K562 (cell line): ENCODE measurements at regions not wholly inside any gene's neighbourhood (a gene's known extent, or its start where the extent isn't known, plus 50 kb on each side); places are given as distances from the start of the nearest gene placed in this dataset.

ENCODE experiments used
- ATAC-seq: fragments of 200-7000 bp; cut with Tn5 transposase; 3 replicates; pipeline ENCODE4 v1.9.1; 2020; ENCODE audit warnings: moderate library complexity
- BruUV-seq: library from RNA; stranded (reverse); fragments of 400-500 nt; replicated peaks from 2 replicates; lab custom pipeline; 2021; lab: Mats Ljungman, UMichigan
- CTCF ChIA-PET: fragments of 300-600 bp; formaldehyde crosslinking; extraction: SDS; loops from one replicate; lab custom pipeline; 2021; ENCODE audit warnings: low intra/inter-chr PET ratio; lab: Yijun Ruan, JAX
- POLR2A ChIA-PET: fragments of 300-600, 350-650 bp; sonication (Branson Sonifier 250); formaldehyde crosslinking; extraction: SDS; loops from one replicate; lab custom pipeline; 2021; ENCODE audit warnings: antibody characterized with exemption, inconsistent platforms; lab: Yijun Ruan, JAX
- DNase-seq, 4 experiments: peaks; one replicate each; pipeline versions ENCODE4 v3.0.0 to v3.0.0-alpha.2; 2011 to 2018; ENCODE audit warnings: low spot score in 3 of 4, mixed read lengths in 3 of 4; ENCODE audit errors: extremely low read depth in 1 of 4
- FAIRE-seq: peaks from 2 replicates; lab custom pipeline; 2011; peaks lifted over from hg19 to GRCh38; lab: Jason Lieb, UNC
- H2AFZ ChIP-seq: 2 replicates; pipeline ENCODE4 v1.6.0; 2011; ENCODE audit warnings: low read depth, low read length, control low read depth, inconsistent platforms
- H3K27ac ChIP-seq: fragments of 200-600 bp; 3 replicates; pipeline ENCODE4 v1.8.0; 2011; ENCODE audit warnings: low read depth, mild to moderate bottlenecking, control low read depth, inconsistent platforms, low read length, moderate library complexity, mixed read lengths; ENCODE audit errors: extremely low read depth
- H3K27me3 ChIP-seq, 2 experiments: fragments of 300-600 bp in 1 of 2; 2 replicates in 1 of 2; 3 replicates in 1 of 2; pipeline versions ENCODE4 v1.6.0 to v1.8.0; 2011; ENCODE audit warnings: inconsistent platforms in 2 of 2, low read length in 2 of 2, mild to moderate bottlenecking in 1 of 2, mixed read lengths in 1 of 2, moderate library complexity in 1 of 2; ENCODE audit not compliant: control insufficient read depth in 2 of 2, insufficient read depth in 2 of 2
- H3K36me3 ChIP-seq: fragments of 300-600 bp; 3 replicates; pipeline ENCODE4 v1.8.0; 2011; ENCODE audit warnings: mild to moderate bottlenecking, low read length, inconsistent platforms; ENCODE audit not compliant: control insufficient read depth, insufficient read depth
- H3K4me1 ChIP-seq, 2 experiments: fragments of 200-600 bp in 1 of 2; replicated peaks in 1 of 2; 2 replicates in 1 of 2; 3 replicates in 1 of 2; pipeline versions ENCODE4 v1.5.1 to v1.8.0; 2011; ENCODE audit warnings: inconsistent platforms in 2 of 2, low read length in 2 of 2, mild to moderate bottlenecking in 1 of 2, mixed read lengths in 1 of 2, moderate library complexity in 1 of 2; ENCODE audit not compliant: control insufficient read depth in 2 of 2, insufficient read depth in 2 of 2
- H3K4me2 ChIP-seq: 2 replicates; pipeline ENCODE4 v1.6.1; 2011; ENCODE audit warnings: low read length, control low read depth, inconsistent platforms, mixed read lengths; ENCODE audit not compliant: insufficient read depth
- H3K4me3 ChIP-seq: fragments of 200-600 bp; sonication (generic), shearing (Covaris generic); 2 replicates; pipeline ENCODE4 v1.5.1; 2016; ENCODE audit warnings: control low read depth, inconsistent platforms
- H3K79me2 ChIP-seq: fragments of 200-600 bp; 3 replicates; pipeline ENCODE4 v1.8.0; 2011; ENCODE audit warnings: low read length, inconsistent platforms; ENCODE audit not compliant: control insufficient read depth, insufficient read depth
- H3K9ac ChIP-seq, 2 experiments: 2 replicates each; pipeline versions ENCODE4 v1.6.0 to v1.6.1; 2011; ENCODE audit warnings: low read depth in 2 of 2, low read length in 2 of 2, control low read depth in 1 of 2, inconsistent platforms in 1 of 2, mild to moderate bottlenecking in 1 of 2, mixed read lengths in 1 of 2; ENCODE audit not compliant: insufficient read depth in 1 of 2
- H3K9me1 ChIP-seq: one replicate; pipeline ENCODE4 v1.6.0; 2011; ENCODE audit warnings: inconsistent platforms, mild to moderate bottlenecking, low read length, moderate library complexity; ENCODE audit not compliant: control insufficient read depth, insufficient read depth
- H3K9me3 ChIP-seq: replicated peaks from 2 replicates; pipeline ENCODE4 v1.5.1; 2011; ENCODE audit warnings: low read depth, low read length, inconsistent platforms; ENCODE audit not compliant: control insufficient read depth, insufficient read depth
- H4K20me1 ChIP-seq: replicated peaks from 2 replicates; pipeline ENCODE4 v1.6.1; 2011; ENCODE audit warnings: low read length, inconsistent platforms, mixed read lengths; ENCODE audit not compliant: control insufficient read depth, insufficient read depth
- NCOA1 ChIP-seq: fragments of 450-650 bp; IDR thresholded peaks from 2 replicates; pipeline ENCODE4 v1.6.1; 2016; ENCODE audit warnings: low read depth
- ZNF518B ChIP-seq: fragments of 250-450 bp; sonication (Bioruptor Pico); IDR thresholded peaks from 2 replicates; pipeline ENCODE4 v1.5.0; 2021; ENCODE audit warnings: mild to moderate bottlenecking, moderate library complexity
- WGBS: fragments of 100-300 bp; shearing (Covaris generic); methylation state at CpG from one replicate; pipeline ENCODE4 v1.1.6; 2016; ENCODE audit warnings: low coverage, mixed read lengths; ENCODE audit not compliant: insufficient coverage; ENCODE audit errors: missing lambda C conversion rate; 5-methylcytosine and 5-hydroxymethylcytosine counted together
- in situ Hi-C: fragments of 300-500 bp; cut with MboI; formaldehyde crosslinking; loops from 4 replicates; pipeline ENCODE4 v1.15.0; 2018; ENCODE audit warnings: inconsistent platforms, mixed read lengths
- intact Hi-C: fragments of 100-400 bp; cut with micrococcal nuclease; formaldehyde crosslinking; loops from 2 replicates; pipeline ENCODE4 v1.14.2; 2022

GRCh38 chr7:88597941-88598425 lies 161.5 kb upstream of the ZNF804B start (continued):
- TF ChIP-seq ZNF518B (CRISPR knock-in tag): no peak

- H2AFZ ChIP-seq: no peak overlapping the region; the same call in 1 of the 2 replicates
- no peak overlapping the region for H3K4me3 ChIP-seq
- no peak overlapping the region for H3K27ac ChIP-seq
- no peaks in the 10 kb centered on the region; a peak in 1 of 5 replicates for H3K4me1 ChIP-seq
- no peaks in the 10 kb centered on the region for H3K27me3 ChIP-seq
- no peak for ATAC-seq
- BruUV-seq: no TSS peak
- no peaks in the 10 kb centered on the region for H3K36me3 ChIP-seq
- ChIA-PET POLR2A (no interaction called here), CTCF (no interaction called here)
- intact Hi-C loops: no loop called here
- no peaks in the 10 kb centered on the region for H3K9me3 ChIP-seq
- no peak overlapping the region for H3K9ac ChIP-seq
- TF ChIP-seq NCOA1: no peak
- no peaks in the 10 kb centered on the region for H3K79me2 ChIP-seq
- in situ Hi-C loops: no loop called here
- no peak for DNase-seq
- 9% methylated on average over 2 of the region's 2 CpGs for WGBS
- no peak overlapping the region for H3K4me2 ChIP-seq
- no peaks in the 10 kb centered on the region for H3K9me1 ChIP-seq
- H4K20me1 ChIP-seq: no peaks in the 10 kb centered on the region
- FAIRE-seq: no peak
These were observed 168.5 kb upstream of the ZNF804B start for GRCh38 chr7:88590963-88591362.
